ENCODE measurements at regions not wholly inside any gene's neighbourhood (a gene's known extent, or its start where the extent isn't known, plus 50 kb on each side); places are given as distances from the start of the nearest gene placed in this dataset.

DNA sequence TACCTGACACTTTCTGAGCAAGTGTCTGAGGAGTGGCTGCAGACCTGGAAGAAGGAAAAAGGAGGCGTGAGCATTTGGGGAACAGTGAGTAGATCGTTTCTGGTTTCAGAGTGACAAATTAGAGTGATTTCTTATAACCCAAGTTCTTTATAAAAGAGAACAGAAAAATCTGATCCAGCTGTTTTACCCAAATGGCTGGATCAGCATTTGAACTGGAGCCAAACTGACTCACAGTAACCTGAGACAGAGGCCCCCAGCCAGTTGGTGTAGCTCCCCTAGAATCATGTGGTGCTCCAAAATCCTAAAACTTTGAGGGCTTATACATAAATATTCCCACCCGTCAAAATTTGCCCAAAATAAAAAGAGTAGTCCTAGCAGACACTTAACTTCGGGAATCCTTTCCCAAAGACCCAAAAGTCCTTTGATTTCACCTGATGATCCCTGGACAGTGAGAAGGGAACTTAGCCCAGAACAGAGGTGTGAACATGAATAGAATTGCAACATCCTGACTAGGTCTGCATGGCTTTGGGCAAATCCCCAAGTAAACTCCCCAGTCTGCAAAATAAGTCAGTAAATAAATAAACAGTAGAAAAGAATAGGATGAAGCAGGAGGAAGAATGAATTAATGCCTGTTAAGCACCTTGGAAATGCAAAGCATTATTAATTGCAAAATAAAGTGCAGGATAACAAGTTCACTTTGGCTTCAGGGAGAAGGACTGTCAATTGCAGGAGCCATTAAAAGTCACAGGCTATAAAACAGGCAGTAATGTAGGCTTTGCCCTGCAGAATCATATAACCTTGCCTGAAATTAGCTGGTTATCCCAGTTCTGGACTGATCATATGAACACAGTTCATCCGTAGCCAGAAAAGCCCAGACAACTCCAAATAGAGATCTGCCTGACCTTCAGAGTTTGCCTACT lies 262.0 kb upstream of the JARID2 start:
- H3K27ac ChIP-seq, result no peak overlapping the region
- no peaks in the 10 kb centered on the region for H3K4me1 ChIP-seq (replicated peaks in 1 of 2)
- WGBS, 10 experiments, result 29 to 81% (median 61%) methylated on average over 1 to 5 of the region's 5 CpGs; no CpG with 5 or more reads in 1 of the 10 experiments
- H3K4me3 ChIP-seq, result no peak overlapping the region
- peak in 2 of 8 experiments; percentile 26 to 37 for ATAC-seq (replicated peaks in 6 of 8)
- in situ Hi-C loops (cut with MboI; ENCODE audit: low pct_unique_long_range_greater_than_20kb in 2 of 9, low sequenced_read_pairs in 9 of 9, unreplicated experiment in 9 of 9), result no loop called here

DNA sequence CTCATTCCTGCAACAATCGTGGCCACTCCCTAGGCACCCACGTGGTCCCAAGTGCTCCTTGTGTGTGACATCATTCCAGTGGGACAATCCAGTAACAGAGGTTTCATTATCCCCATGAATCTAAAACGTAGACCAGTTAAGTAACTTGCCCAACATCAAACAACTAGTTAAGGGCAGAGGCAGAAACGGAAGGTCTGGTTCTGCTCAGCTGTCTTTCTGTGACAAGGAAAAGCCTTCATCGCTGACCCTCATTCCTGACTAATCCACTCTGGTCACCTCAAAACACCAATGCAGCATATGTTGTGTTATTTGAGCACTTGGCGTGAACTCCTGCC lies 261.4 kb upstream of the JARID2 start:
- WGBS, 10 experiments, result 19 to 100% (median 68%) methylated on average over 1 to 6 of the region's 6 CpGs; no CpG with 5 or more reads in 2 of the 10 experiments
- Histone ChIP-seq H3K4me1 (replicated peaks in 1 of 2) (no peaks in the 10 kb centered on the region), H3K4me3 (no peak overlapping the region), H3K27ac (no peak overlapping the region)
- ATAC-seq (replicated peaks in 6 of 8), result peak; percentile 36 to 97 (median 71)
- in situ Hi-C loops (cut with MboI; ENCODE audit: low pct_unique_long_range_greater_than_20kb in 2 of 9, low sequenced_read_pairs in 9 of 9, unreplicated experiment in 9 of 9), result no loop called here

DNA sequence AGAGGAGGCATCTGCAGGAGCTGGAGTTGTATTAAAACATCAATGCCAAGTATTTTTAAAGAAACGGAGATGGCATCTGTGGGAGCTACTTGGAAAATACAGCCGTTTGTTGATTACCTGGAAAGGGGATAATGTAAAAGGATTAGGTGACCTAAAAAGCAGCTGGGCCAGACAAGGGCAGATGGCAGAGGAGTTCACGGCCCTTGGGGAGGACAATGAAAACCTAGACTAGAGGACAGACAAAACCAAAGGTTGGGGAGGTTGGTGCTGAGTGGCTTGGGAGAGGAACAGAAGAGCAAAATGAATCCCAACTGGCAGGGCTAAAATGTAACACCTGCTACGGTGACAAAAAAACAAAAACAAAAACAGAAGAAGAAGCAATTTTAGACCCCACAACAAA lies 260.5 kb upstream of the JARID2 start:
- no peak overlapping the region for H3K27ac ChIP-seq
- no peak for ATAC-seq (replicated peaks in 6 of 8)
- H3K4me1 ChIP-seq (replicated peaks in 1 of 2), result no peaks in the 10 kb centered on the region
- in situ Hi-C loops (cut with MboI; ENCODE audit: low pct_unique_long_range_greater_than_20kb in 2 of 9, low sequenced_read_pairs in 9 of 9, unreplicated experiment in 9 of 9), result no loop called here
- no peak overlapping the region for H3K4me3 ChIP-seq
- 47 to 100% (median 83%) methylated on average over 1 to 4 of the region's 4 CpGs for WGBS, 10 experiments

DNA sequence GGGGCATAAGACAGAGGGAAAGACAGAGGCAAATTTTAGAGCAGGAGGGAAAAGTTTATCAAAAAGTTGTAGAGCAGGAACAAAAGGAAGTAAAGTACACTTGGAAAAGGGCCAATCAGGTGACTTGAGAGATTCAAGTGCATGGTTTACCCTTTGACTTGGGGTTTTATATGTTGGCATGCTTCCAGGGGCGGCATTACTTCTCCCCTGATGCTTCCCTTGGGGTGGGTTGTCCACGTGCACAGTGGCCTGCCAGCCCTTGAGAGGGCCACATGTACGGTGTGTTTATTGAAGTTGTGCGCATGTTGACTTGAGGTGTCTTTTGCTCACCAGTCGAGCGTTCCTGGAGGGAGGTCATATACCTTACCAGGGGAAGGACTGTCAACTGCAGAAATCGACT lies 259.5 kb upstream of the JARID2 start:
- Histone ChIP-seq H3K4me1 (replicated peaks in 1 of 2) (no peaks in the 10 kb centered on the region), H3K4me3 (no peak overlapping the region), H3K27ac (no peak overlapping the region)
- in situ Hi-C loops (cut with MboI; ENCODE audit: low pct_unique_long_range_greater_than_20kb in 2 of 9, low sequenced_read_pairs in 9 of 9, unreplicated experiment in 9 of 9), result no loop called here
- WGBS, 10 experiments, result 75 to 100% (median 87%) methylated on average over 1 to 7 of the region's 7 CpGs; no CpG with 5 or more reads in 2 of the 10 experiments
- ATAC-seq (replicated peaks in 6 of 8), result no peak

DNA sequence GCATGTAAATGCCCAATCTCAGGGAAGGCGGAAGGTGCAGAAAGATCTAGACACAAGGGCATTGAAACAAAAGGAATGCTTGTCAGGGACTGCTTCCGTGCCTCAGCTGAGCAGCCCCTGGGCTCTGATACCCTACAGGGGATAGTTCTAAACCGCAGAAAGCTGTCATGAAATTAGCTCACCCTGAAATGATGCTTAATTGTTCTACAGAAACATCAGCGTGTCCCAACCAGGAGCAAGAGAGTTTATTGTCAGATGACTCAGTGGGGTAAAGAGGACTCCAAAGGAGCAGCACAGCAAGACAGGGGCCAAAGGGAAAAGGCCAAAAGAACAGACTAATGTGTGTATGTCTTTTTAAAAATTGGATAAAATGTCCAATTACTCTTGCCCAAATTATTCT lies 258.4 kb upstream of the JARID2 start:
- Histone ChIP-seq H3K4me3 (no peak overlapping the region), H3K4me1 (replicated peaks in 1 of 2) (no peaks in the 10 kb centered on the region), H3K27ac (no peak overlapping the region)
- ATAC-seq (replicated peaks in 6 of 8), result no peak
- in situ Hi-C loops (cut with MboI; ENCODE audit: low pct_unique_long_range_greater_than_20kb in 2 of 9, low sequenced_read_pairs in 9 of 9, unreplicated experiment in 9 of 9), result no loop called here
- WGBS, 10 experiments, result 40 to 100% (median 94%) methylated on average over 2 to 4 of the region's 4 CpGs; no CpG with 5 or more reads in 2 of the 10 experiments

DNA sequence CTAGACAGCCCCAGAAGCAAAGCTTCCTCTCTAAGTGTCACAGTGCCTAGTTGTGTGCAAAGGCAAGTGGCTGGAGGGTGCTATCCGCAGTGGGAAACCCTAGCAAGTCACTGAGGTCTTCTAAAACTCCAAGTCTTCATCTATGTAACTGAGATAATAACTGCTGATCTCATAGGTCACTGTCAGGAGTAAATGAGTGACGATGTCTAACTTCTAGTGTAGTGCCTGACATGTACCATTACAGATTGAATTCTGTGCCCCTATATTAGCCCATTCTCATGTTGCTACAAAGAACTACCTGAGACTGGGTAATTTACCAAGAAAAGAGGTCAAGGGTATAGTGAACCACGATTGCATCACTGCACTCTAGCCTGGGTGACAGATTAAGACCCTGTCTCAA lies 253.5 kb upstream of the JARID2 start:
- Histone ChIP-seq H3K27ac (no peak overlapping the region), H3K4me3 (no peak overlapping the region), H3K4me1 (replicated peaks in 1 of 2) (peaks cover 0 to 5% of the 10 kb centered on the region in 2 donors)
- no peak for ATAC-seq (replicated peaks in 6 of 8)
- in situ Hi-C loops (cut with MboI; ENCODE audit: low pct_unique_long_range_greater_than_20kb in 2 of 9, low sequenced_read_pairs in 9 of 9, unreplicated experiment in 9 of 9), result no loop called here
- 56 to 100% (median 82%) methylated on average over 1 to 3 of the region's 3 CpGs for WGBS, 10 experiments

DNA sequence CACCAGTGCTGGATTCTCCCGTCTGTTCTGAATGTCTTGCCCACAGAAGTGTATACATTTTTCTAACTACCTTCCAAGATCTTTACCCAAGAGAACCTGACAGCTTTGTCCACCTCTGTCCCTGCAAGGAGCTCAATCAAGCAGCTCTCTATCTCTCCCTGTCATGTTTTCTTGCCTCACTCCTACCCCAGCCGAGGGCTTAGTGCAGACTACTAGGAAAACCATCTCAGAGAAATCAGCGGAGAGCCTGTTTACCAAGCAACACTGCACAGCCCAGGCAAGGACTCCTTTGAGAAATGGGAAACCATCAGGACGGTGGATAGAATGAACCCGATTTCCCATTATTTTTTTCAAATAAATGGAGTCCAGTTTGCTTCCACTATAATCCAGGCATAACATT lies 250.7 kb upstream of the JARID2 start:
- in situ Hi-C loops (cut with MboI; ENCODE audit: low pct_unique_long_range_greater_than_20kb in 2 of 9, low sequenced_read_pairs in 9 of 9, unreplicated experiment in 9 of 9), result no loop called here
- Histone ChIP-seq H3K4me3 (no peak overlapping the region), H3K4me1 (replicated peaks in 1 of 2) (peaks cover 0 to 5% of the 10 kb centered on the region in 2 donors), H3K27ac (no peak overlapping the region)
- WGBS, 10 experiments, result 13 to 100% (median 69%) methylated on average over 1 to 4 of the region's 5 CpGs
- peak in 5 of 8 experiments; percentile 50 to 63 (median 56) for ATAC-seq (replicated peaks in 6 of 8)

DNA sequence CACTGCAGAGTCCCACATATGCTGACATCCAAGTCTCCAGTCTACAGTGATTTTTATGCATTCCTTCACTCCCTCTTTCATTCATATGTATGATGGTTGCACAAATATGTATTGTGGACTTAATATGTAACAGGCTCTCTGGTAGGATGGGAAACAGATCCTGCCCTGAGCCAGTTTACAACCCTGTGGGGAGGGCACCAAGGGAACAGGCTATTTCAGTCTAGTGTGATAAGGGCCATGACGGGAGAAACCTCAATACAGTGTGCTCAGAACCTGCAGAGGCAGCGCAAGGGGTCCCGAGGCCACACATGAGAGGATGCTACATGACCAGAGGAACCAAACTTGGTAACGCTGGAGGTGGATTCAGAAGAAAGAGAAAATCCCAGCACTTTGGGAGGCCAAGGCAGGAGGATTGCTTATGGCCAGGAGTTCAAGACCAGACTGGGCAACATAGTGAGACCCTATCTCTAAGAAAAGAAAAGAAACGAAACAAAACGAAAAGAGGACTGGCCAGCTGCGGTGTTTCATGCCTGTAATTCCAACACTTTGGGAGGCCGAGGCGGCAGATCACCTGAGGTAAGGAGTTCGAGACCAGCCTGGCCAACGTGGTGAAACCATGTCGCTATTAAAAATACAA lies 249.8 kb upstream of the JARID2 start:
- peak in 1 of 8 experiments; percentile 66 for ATAC-seq (replicated peaks in 6 of 8)
- in situ Hi-C loops (cut with MboI; ENCODE audit: low pct_unique_long_range_greater_than_20kb in 2 of 9, low sequenced_read_pairs in 9 of 9, unreplicated experiment in 9 of 9), result no loop called here
- Histone ChIP-seq H3K4me3 (no peak overlapping the region), H3K4me1 (replicated peaks in 1 of 2) (peaks cover 0 to 5% of the 10 kb centered on the region in 2 donors), H3K27ac (no peak overlapping the region)
- WGBS, 10 experiments, result 75 to 100% (median 92%) methylated on average over 2 to 12 of the region's 12 CpGs; no CpG with 5 or more reads in 1 of the 10 experiments

DNA sequence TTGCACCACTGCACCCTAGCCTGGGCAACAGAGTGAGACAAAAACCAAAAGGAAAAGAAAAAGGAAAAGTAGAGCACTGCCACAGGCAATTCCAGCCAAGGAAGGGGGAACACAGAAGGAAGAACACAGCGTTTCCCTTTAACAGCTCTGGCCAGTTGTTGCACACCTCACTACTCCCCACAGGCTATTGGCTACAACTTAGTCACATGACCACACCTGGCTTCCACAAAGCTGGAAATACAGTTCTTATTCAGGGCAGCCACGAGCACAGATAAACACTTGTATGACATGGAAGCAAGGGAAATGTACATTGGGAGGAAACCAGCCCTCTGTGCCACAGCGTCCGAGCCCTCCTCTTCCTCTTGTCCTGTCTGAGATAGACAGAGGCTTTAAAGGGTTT lies 249.0 kb upstream of the JARID2 start:
- 0 to 89% (median 70%) methylated on average over 1 to 4 of the region's 4 CpGs; no CpG with 5 or more reads in 2 of the 10 experiments for WGBS, 10 experiments
- H3K4me3 ChIP-seq, result no peak overlapping the region
- H3K4me1 ChIP-seq (replicated peaks in 1 of 2), result peaks cover 0 to 5% of the 10 kb centered on the region in 2 donors
- no peak overlapping the region for H3K27ac ChIP-seq
- in situ Hi-C loops (cut with MboI; ENCODE audit: low pct_unique_long_range_greater_than_20kb in 2 of 9, low sequenced_read_pairs in 9 of 9, unreplicated experiment in 9 of 9), result no loop called here
- no peak for ATAC-seq (replicated peaks in 6 of 8)

DNA sequence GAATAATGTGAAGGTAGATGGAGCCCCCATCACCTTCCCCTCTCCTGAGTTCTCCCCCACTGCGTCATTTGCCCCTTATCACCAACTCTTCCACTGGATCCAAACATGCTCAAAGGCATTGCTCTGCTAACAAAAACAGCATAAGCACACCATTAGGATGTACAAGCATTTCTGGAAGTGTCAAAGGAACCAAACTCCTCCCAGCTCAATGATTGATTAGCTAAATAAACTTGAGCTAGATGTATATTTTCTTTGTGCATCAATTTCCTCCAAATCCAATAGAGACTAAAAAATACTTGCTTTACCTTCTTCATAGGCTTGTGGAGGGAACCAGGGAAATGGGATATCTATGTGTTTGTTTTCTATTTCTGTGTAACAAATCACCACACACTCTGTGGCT lies 248.4 kb upstream of the JARID2 start:
- WGBS, 10 experiments, result 50 to 100% (median 63%) methylated on average over 1 of the region's 1 CpG; no CpG with 5 or more reads in 6 of the 10 experiments
- peaks cover 0 to 5% of the 10 kb centered on the region in 2 donors for H3K4me1 ChIP-seq (replicated peaks in 1 of 2)
- H3K4me3 ChIP-seq, result no peak overlapping the region
- H3K27ac ChIP-seq, result no peak overlapping the region
- in situ Hi-C loops (cut with MboI; ENCODE audit: low pct_unique_long_range_greater_than_20kb in 2 of 9, low sequenced_read_pairs in 9 of 9, unreplicated experiment in 9 of 9), result no loop called here
- no peak for ATAC-seq (replicated peaks in 6 of 8)

DNA sequence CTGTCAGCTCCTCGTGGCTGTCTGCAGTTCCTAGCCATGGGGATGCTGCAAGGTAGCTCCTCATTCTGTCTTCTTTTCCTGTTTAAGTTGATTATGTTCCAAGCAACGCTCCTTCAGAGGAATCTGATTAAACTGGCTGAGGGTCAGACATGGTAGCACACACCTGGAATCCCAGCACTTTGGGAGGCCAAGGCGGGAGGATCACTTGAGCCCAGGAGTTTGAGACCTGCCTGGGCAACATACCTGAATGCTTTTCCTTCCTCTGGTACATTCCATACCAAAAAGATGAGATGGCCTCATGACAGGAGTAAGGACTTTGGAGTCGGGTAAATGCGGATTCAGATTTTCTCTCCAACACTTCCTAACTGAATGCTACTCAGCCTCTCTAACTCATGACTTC lies 246.8 kb upstream of the JARID2 start:
- no peak overlapping the region for H3K27ac ChIP-seq
- H3K4me3 ChIP-seq, result no peak overlapping the region
- in situ Hi-C loops (cut with MboI; ENCODE audit: low pct_unique_long_range_greater_than_20kb in 2 of 9, low sequenced_read_pairs in 9 of 9, unreplicated experiment in 9 of 9), result no loop called here
- ATAC-seq (replicated peaks in 6 of 8), result no peak
- H3K4me1 ChIP-seq (replicated peaks in 1 of 2), result peaks cover 0 to 5% of the 10 kb centered on the region in 2 donors
- WGBS, 10 experiments, result 72 to 100% (median 92%) methylated on average over 1 to 5 of the region's 5 CpGs; no CpG with 5 or more reads in 3 of the 10 experiments

DNA sequence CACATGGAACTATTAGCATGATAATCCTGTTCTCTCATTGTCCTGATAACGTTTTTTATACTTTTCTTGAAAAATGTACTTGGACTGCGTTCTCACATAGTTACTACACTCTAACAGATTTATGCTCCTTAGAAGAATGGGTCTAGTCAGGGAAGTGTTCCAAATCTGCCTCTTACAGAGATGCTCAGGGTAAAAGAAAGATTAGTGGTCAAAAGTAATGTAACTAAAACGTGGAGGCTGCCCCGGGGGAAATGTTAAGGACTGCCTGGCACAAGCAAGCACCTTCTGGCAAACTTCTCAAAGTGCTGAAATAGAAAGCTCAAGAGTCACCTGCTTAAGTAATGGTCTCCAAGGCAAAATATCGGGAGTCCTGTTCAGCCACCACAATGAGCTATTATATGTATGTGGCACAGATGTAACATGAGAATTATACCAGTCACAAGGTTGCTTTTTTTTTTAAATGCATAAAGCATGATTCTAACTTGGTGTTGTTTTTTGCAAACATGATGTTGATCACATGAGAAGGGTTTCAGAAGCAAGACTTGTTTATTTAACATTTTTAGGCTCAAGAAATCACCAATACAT lies 244.5 kb upstream of the JARID2 start:
- no peaks in the 10 kb centered on the region for H3K4me1 ChIP-seq (replicated peaks in 1 of 2)
- in situ Hi-C loops (cut with MboI; ENCODE audit: low pct_unique_long_range_greater_than_20kb in 2 of 9, low sequenced_read_pairs in 9 of 9, unreplicated experiment in 9 of 9), result no loop called here
- no peak overlapping the region for H3K4me3 ChIP-seq
- H3K27ac ChIP-seq, result no peak overlapping the region
- ATAC-seq (replicated peaks in 6 of 8), result no peak
- WGBS, 10 experiments, result 20 to 100% (median 77%) methylated on average over 1 to 5 of the region's 5 CpGs; no CpG with 5 or more reads in 1 of the 10 experiments

DNA sequence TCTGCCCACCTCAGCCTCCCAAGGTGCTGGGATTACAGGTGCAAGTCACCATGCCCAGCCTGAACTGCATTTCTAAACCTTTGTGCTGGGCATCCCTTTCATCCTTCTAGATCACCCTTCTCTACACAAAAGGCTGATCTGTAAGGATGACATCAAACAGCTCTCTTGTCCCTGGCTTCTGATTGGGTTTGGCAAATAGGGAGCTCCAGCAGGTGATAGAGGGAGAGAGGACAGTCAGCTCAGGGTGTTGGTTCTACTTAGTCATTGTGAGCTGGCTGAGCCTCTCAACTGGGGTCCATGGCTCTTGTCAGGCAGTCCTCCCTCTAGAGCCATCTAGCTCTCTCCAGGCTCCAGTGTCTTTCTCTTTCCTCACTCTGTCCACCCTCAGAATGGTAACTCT lies 237.6 kb upstream of the JARID2 start:
- in situ Hi-C loops (cut with MboI; ENCODE audit: low pct_unique_long_range_greater_than_20kb in 2 of 9, low sequenced_read_pairs in 9 of 9, unreplicated experiment in 9 of 9), result no loop called here
- no peak for ATAC-seq (replicated peaks in 6 of 8)
- H3K27ac ChIP-seq, result no peak overlapping the region
- no peak overlapping the region for H3K4me3 ChIP-seq
- H3K4me1 ChIP-seq (replicated peaks in 1 of 2), result no peaks in the 10 kb centered on the region

Measured in motor neuron (in vitro differentiated cells).